Progenitor cell of endocrine pancreas (in vitro differentiated cells): ENCODE measurements at regions not wholly inside any gene's neighbourhood (a gene's known extent, or its start where the extent isn't known, plus 50 kb on each side); places are given as distances from the start of the nearest gene placed in this dataset.
A peak's percentile ranks its signal among the peaks of the same experiment; 100 is the strongest.
"Not testable (repeated sequence)": the region's sequence is repeated elsewhere in the genome, so short reads cannot be mapped to it uniquely, and the experiment has no call there.

ENCODE experiments used
- DNase-seq: peaks from one replicate; pipeline ENCODE4 v3.0.0; 2021; ENCODE audit warnings: low spot score; ENCODE audit not compliant: unreplicated experiment
- H3K27ac Mint-ChIP-seq: 2 replicates; pipeline ENCODE4 v1.8.0; 2021; ENCODE audit warnings: mild to moderate bottlenecking, moderate library complexity, mixed read lengths
- H3K27me3 Mint-ChIP-seq: 2 replicates; pipeline ENCODE4 v1.8.0; 2021; ENCODE audit warnings: mixed read lengths
- H3K36me3 Mint-ChIP-seq: 2 replicates; pipeline ENCODE4 v1.8.0; 2022; ENCODE audit warnings: mixed read lengths; ENCODE audit not compliant: insufficient read depth
- H3K4me1 Mint-ChIP-seq: 2 replicates; pipeline ENCODE4 v1.8.0; 2021; ENCODE audit warnings: low read depth, mixed read lengths
- H3K4me3 Mint-ChIP-seq: 2 replicates; pipeline ENCODE4 v1.8.0; 2021; ENCODE audit warnings: low read depth, mild to moderate bottlenecking, moderate library complexity, mixed read lengths
- H3K9me3 Mint-ChIP-seq: 2 replicates; pipeline ENCODE4 v1.8.0; 2021; ENCODE audit warnings: low read depth, mixed read lengths
- TF ChIP-seq, protein P1 (sequence below): fragments of 200-600 bp; sonication (generic); IDR thresholded peaks from one replicate; pipeline ENCODE4 v1.5.0; 2021; ENCODE audit warnings: antibody characterized with exemption, mild to moderate bottlenecking; ENCODE audit not compliant: unreplicated experiment

DNA sequence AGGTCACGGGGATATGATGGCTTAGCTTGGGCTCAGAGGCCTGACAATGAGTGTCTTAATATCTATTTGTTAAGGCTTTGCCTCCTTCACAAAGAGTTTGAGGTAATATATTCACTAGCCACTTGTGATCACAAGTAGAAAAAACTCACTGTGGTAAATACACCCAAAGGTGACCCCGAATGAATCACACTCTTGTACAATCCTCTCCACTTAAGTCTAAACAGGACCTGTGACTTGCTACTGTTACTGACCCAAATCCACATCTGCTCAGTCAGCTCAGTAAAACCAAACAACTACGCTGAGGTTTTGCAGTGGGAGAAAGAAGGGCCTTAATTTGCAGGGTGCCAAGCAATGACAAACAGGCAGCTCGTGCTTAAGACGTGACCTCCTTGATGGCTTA, 223.8 kb upstream of the MAGEC2 start:
- H3K4me3 Mint-ChIP-seq = no peak overlapping the region
- TF ChIP-seq, protein P1, sequence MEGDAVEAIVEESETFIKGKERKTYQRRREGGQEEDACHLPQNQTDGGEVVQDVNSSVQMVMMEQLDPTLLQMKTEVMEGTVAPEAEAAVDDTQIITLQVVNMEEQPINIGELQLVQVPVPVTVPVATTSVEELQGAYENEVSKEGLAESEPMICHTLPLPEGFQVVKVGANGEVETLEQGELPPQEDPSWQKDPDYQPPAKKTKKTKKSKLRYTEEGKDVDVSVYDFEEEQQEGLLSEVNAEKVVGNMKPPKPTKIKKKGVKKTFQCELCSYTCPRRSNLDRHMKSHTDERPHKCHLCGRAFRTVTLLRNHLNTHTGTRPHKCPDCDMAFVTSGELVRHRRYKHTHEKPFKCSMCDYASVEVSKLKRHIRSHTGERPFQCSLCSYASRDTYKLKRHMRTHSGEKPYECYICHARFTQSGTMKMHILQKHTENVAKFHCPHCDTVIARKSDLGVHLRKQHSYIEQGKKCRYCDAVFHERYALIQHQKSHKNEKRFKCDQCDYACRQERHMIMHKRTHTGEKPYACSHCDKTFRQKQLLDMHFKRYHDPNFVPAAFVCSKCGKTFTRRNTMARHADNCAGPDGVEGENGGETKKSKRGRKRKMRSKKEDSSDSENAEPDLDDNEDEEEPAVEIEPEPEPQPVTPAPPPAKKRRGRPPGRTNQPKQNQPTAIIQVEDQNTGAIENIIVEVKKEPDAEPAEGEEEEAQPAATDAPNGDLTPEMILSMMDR = no peak
- no peaks in the 10 kb centered on the region for H3K27me3 Mint-ChIP-seq
- H3K9me3 Mint-ChIP-seq = peaks cover 26% of the 10 kb centered on the region
- peak overlapping the region; percentile 49 for H3K27ac Mint-ChIP-seq
- no peaks in the 10 kb centered on the region for H3K4me1 Mint-ChIP-seq
- peaks cover 4% of the 10 kb centered on the region for H3K36me3 Mint-ChIP-seq
- DNase-seq = no peak

DNA sequence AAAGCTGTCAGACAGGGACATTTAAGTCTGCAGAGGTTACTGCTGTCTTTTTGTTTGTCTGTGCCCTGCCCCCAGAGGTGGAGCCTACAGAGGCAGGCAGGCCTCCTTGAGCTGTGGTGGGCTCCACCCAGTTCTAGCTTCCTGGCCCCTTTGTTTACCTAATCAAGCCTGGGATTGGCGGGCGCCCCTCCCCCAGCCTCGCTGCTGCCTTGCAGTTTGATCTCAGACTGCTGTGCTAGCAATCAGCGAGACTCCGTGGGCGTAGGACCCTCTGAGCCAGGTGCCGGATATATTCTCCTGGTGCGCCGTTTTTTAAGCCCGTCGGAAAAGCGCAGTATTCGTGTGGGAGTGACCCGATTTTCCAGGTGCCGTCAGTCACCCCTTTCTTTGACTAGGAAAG, 185.9 kb upstream of the MAGEC2 start:
- H3K4me1 Mint-ChIP-seq, H3K4me3 Mint-ChIP-seq, H3K36me3 Mint-ChIP-seq, DNase-seq, H3K27ac Mint-ChIP-seq, H3K27me3 Mint-ChIP-seq: not testable (repeated sequence)
- peaks cover 26% of the 10 kb centered on the region for H3K9me3 Mint-ChIP-seq

DNA sequence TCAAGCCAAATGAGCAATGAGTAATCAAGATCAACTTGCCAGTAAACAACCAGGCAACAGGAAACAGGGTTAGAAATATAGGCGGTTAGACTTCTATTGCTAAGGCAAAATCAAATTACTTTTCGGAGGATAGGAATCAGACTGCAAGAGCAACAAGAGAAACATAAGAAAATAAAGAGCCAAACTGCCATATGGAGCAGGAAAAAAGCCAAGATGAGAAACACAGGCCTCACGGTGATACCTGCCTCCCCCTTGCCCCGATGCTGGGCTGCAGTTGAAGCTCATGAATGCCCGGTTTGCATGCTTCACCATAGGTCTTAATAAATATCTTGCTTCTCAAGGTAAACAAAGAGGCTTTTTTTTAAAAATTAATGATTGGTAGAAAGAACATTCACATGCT, 158.4 kb upstream of the MAGEC2 start:
- TF ChIP-seq, protein P1 = no peak
- Mint-ChIP-seq H3K27me3 (no peaks in the 10 kb centered on the region), H3K27ac (no peak overlapping the region), H3K36me3 (no peaks in the 10 kb centered on the region), H3K9me3 (peaks cover 17% of the 10 kb centered on the region), H3K4me3 (no peak overlapping the region), H3K4me1 (no peaks in the 10 kb centered on the region)
- DNase-seq = no peak

DNA sequence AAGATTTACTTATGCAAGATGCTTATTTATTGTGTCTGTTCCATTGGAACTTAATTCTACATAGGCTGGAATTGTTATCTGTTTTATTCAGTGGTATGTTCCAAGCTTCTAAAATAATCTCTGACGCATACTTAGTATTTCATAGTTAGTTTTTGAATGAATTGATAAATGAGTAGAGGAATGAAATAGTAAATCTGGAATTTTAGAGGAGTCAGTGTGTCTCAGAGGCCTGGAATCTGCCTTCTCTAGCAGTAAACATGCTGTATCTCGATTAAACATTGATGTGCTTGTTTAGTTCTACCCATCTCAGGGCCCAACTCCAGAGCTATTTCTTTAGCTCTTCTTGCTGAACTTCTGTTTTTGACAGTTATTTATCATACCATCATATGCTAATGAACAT, 154.2 kb upstream of the MAGEC2 start:
- Mint-ChIP-seq H3K4me1 (no peaks in the 10 kb centered on the region), H3K4me3 (no peak overlapping the region), H3K9me3 (peaks cover 7% of the 10 kb centered on the region), H3K27ac (no peak overlapping the region), H3K27me3 (no peaks in the 10 kb centered on the region), H3K36me3 (no peaks in the 10 kb centered on the region)
- no peak for DNase-seq
- TF ChIP-seq, protein P1 = no peak

DNA sequence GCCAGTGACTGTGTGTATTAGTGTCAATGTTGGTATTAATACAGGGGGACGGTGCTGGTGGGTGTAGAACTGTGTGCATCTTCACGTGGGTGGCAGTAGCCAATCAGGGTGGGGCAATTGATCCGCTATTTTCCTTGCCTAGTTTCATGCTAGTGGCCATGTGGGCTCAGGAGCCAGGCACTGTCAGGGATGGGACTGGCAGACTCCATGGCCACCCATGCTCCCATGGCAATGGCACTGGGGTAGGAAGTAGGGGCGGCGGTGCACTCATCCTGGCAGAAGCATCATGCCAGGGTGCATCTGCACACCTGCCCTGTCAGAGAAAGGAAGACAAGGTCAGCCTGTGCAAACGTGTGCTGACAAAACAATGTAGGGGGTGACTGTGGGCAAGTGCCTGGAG, 122.1 kb upstream of the MAGEC2 start:
- H3K4me1 Mint-ChIP-seq = no peaks in the 10 kb centered on the region
- TF ChIP-seq, protein P1 = no peak
- H3K4me3 Mint-ChIP-seq = no peak overlapping the region
- H3K27me3 Mint-ChIP-seq = no peaks in the 10 kb centered on the region
- H3K27ac Mint-ChIP-seq = no peak overlapping the region
- no peaks in the 10 kb centered on the region for H3K36me3 Mint-ChIP-seq
- DNase-seq = no peak
- peaks cover 39% of the 10 kb centered on the region for H3K9me3 Mint-ChIP-seq

DNA sequence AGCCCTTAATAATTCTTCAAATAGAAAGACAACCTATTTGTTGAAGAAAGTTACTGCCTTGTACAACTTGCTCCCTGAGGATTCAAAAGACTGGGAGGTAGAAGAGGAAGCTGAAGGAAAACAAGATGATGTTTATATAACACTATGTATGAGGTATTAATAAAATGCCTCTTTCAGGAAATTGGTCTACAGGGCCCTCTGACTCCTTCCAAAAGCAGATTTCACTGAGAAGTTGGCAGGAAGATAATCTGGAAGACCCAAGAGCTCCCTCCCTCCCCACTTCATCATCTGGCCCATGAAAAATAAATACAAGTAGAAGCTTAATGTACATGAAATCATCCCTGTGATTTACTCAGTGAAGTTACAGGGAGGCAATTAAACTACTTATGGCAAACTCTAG, 107.5 kb upstream of the MAGEC2 start:
- Mint-ChIP-seq H3K27me3 (no peaks in the 10 kb centered on the region), H3K36me3 (no peaks in the 10 kb centered on the region), H3K9me3 (peaks cover 27% of the 10 kb centered on the region), H3K4me3 (no peak overlapping the region), H3K4me1 (no peaks in the 10 kb centered on the region), H3K27ac (no peak overlapping the region)
- DNase-seq = no peak
- TF ChIP-seq, protein P1 = no peak
